Endothelial cell of hepatic sinusoid (primary cell): ENCODE measurements at regions not wholly inside any gene's neighbourhood (a gene's known extent, or its start where the extent isn't known, plus 50 kb on each side); places are given as distances from the start of the nearest gene placed in this dataset.
"Not testable (repeated sequence)": the region's sequence is repeated elsewhere in the genome, so short reads cannot be mapped to it uniquely, and the experiment has no call there.

Source experiments
- in situ Hi-C: cut with HindIII; loops from 2 replicates; pipeline ENCODE4 v1.10.0; 2017; ENCODE audit warnings: low sequenced_read_pairs

DNA sequence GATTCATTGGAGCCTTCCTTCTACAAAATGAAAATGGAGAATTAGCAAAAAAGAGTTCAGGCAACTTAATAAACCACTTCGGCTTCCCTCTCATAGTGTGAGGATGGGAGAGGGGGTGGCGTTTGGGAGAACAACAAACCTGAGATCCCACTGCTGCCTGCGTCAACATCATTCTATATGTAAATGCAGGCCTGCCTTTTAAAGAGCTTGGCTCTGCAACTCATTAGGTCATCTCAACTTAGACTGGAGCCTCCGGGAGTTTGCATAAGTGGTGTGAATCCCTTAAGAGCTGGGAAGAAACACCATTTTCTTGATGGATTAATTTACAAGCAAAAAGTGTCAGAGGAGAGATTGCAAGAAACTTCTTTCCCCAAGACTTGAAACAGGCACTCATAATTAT is 127.6 kb upstream of the DAB1 start:
- in situ Hi-C loops: no loop called here

DNA sequence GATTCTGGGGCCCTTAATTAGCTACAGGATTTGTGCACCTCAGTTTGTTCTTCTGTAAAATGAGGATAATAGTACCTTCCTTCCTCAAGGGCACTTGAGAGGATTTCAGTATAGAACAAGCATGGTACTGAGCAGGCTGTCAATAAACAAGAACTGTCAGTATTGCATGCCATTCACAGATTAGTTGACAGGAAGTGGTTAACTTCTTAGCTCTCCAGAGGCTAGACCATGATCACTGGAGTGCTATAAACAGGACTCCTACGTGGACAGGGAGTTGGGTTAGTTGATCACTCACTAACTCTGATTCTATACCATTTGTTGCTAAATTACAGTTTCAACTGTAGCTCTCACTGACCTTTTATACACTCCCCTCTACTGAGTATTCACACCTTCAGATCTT is 126.2 kb upstream of the DAB1 start:
- in situ Hi-C loops: no loop called here

DNA sequence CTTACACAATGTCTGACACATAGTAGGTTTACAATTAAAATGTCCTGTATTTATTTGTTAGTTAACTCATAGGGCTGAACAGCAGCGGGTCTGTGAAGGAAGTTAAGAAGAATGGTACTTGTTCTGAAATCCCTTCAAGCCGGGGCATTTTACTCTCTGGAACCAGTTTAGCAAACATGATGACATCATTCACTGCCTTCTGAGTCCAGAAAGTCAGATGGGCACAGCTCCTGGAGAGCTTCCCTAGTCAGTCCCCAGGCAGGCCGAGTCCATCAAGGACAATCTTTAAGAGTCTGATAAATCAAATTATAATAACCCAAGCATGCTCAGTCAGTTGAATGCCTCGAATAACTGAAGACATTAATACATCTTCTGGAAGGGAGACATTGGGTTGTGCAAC is 125.4 kb upstream of the DAB1 start:
- in situ Hi-C loops: no loop called here

GRCh38 chr1:57546549-57547330 is 122.9 kb upstream of the DAB1 start:
- in situ Hi-C loops: no loop called here

GRCh38 chr1:57544345-57544744 is 120.5 kb upstream of the DAB1 start:
- in situ Hi-C loops: no loop called here

DNA sequence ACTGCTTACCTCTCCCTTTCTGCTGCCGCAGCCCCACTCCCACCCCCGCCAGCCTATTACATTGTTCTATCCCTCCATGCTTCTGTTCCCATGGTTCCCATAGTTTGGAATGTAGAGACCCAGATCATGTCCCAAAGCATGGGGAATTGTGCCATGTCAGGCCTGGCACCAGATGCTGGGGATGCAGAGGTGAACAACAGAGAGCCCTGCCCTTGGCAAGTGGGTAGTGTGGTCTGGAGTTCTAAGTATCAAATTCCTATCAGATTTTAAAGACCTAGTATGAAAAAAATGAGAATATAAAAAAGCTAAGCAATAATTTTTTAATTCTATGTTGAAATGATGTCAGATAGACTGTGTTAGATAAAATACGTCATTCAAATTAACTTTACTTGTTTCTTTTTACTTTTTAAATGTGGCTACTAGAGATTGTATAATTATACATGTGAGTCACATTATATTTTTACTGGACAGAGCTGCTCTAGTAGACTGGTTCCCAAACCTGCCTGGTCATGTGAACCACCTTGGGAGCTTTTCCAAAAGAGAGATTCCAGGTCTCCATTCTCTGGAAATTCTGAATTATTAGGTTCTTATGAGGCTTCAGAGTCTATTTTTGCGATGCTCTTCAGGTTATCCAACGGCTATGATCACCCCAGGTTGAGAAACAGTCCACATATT is 113.0 kb upstream of the DAB1 start:
- in situ Hi-C loops: no loop called here

- in situ Hi-C loops: no loop called here
Measured at GRCh38 chr1:57532299-57532698, 108.4 kb upstream of the DAB1 start.

GRCh38 chr1:57530911-57531260 is 107.0 kb upstream of the DAB1 start:
- in situ Hi-C loops: not testable (repeated sequence)

GRCh38 chr1:57530206-57530910 is 106.5 kb upstream of the DAB1 start:
- in situ Hi-C loops: no loop called here

DNA sequence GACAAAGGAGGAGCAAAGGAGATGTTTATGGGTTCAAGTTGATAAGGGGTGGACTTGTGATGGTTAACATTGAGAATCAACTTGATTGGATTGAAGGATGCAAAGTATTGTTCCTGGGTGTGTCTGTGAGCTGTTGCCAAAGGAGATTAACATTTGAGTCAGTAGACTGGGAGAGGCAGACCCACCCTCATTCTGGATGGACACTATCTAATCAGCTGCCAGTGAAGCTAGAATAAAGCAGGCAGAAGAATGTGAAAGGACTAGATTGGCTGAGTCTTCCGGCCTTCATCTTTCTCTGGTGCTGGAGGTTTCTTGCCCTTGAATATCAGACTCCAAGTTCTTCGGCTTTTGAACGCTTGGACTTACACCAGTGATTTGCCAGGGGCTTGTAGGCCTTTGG is 98.7 kb upstream of the DAB1 start:
- in situ Hi-C loops: no loop called here

DNA sequence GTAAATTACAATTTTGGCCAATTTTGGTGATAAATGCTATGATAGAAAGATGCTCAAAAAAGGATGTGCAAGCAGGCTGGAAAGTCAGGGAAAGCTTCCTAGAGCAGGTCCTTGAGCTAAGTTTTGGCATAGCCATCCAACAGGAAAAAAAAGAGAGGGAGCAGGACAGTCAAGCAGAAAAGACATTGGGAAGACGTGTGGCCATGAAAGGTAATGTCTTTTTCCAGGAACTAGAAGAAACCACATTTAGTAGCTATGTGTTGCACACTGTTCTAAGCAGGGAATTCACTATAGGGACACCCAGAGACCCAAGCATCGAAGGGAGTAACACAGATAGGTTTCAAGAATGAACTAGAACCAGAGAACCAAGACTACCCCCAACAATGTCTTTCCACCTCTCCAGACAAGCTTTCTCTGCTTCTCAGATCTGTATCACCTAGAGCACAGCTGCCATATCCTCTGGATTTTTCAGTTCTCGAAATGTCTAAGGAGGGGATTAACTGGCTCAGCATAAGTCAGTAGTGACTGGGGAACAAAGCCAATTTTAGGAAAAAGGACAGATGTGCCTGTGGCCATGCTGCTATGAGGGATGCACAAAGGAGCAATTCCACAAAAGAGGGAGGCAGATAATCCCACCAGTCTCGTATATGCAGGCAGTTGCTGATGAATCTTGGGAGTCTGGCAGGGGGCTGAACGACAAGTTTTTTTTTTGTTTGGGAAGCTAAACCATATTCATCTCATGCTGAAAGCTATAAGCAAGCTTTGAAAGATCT is 97.1 kb upstream of the DAB1 start:
- in situ Hi-C loops: no loop called here

- in situ Hi-C loops: loop anchor here (5.0 kb wide), 1 partner anchor 51 kb away; no protein-coding TSS in a partner anchor
Measured at GRCh38 chr1:57518496-57518895, 94.6 kb upstream of the DAB1 start.

GRCh38 chr1:57517587-57518374 is 93.9 kb upstream of the DAB1 start:
- in situ Hi-C loops: loop anchor here (5.0 kb wide), 1 partner anchor 50 kb away; no protein-coding TSS in a partner anchor

DNA sequence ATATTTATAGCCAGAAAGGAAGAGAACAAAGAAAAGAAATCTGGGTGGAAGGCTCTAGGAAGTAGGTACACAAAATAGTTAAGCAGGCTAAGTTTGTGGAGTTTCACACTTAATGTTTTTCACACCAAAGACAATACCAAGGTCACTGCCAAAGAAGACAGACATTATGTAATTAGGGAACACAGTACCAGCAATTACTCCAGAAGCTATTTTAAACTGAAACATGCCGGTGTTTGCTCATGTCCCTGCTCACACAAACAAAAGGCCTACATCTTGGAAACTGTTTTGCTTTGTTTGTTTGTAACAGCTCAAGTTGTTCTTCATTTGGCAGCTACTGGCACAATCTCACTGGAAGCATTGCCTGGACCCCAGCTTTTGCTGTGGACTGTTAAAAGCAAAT is 88.5 kb upstream of the DAB1 start:
- in situ Hi-C loops: no loop called here

- in situ Hi-C loops: no loop called here
Measured at GRCh38 chr1:57506941-57507340, 83.1 kb upstream of the DAB1 start.

- in situ Hi-C loops: no loop called here
Measured at GRCh38 chr1:57503337-57503736, 79.5 kb upstream of the DAB1 start.

DNA sequence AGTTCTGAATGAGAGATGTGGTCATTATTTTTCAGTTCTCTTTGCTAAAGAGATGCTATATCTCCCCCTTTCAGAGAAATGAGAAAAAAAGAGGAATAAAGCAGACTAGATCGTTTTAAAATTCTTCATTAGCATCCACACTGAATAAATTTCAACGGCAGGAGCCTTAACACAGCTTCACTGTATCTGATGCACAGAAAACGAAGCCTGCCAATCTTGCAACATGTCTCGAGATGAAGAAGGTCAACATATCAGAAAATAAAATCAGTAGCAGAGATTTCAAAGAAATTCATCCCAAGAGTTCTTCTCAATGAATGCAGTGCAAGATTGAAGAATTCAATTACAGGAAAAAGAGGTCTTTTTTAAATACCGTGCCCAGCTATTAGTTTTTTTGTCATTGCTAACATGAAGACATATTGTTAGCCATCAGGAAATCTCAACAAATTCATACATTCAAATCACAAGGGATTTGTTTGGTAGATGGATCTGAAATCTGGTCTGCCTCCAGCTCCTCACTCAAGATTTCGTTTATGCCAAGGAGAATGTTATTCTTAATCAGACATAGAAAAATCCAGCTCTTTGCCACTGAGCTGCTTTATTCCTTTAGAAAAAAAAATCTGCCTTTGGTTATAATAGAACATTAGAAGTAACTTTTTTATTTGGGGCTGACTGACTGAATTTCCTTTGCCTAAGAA is 76.4 kb upstream of the DAB1 start:
- in situ Hi-C loops: no loop called here

GRCh38 chr1:57494530-57495079 is 70.7 kb upstream of the DAB1 start:
- in situ Hi-C loops: no loop called here

GRCh38 chr1:57492586-57493226 is 68.8 kb upstream of the DAB1 start:
- in situ Hi-C loops: no loop called here
